LoVo (cell line): ENCODE measurements at regions not wholly inside any gene's neighbourhood (a gene's known extent, or its start where the extent isn't known, plus 50 kb on each side); places are given as distances from the start of the nearest gene placed in this dataset.
A peak's percentile ranks its signal among the peaks of the same experiment; 100 is the strongest.
"Not testable (repeated sequence)": the region's sequence is repeated elsewhere in the genome, so short reads cannot be mapped to it uniquely, and the experiment has no call there.

Source experiments
- DNase-seq: peaks from one replicate; pipeline ENCODE4 v3.0.0-alpha.2; 2016; ENCODE audit warnings: low spot score

- no peak for DNase-seq
Observed at GRCh38 chr2:175829741-175830140, 172.3 kb downstream of the LNPK start.

GRCh38 chr2:175827856-175828255 is 174.2 kb downstream of the LNPK start:
- no peak for DNase-seq

- no peak for DNase-seq
Observed at GRCh38 chr2:175824243-175824642, 177.8 kb downstream of the LNPK start.

- no peak for DNase-seq
Observed at GRCh38 chr2:175823707-175824073, 178.4 kb downstream of the LNPK start.

GRCh38 chr2:175823002-175823706 is 178.9 kb downstream of the LNPK start:
- DNase-seq = no peak

GRCh38 chr2:175817221-175817620 is 184.8 kb downstream of the LNPK start:
- DNase-seq = no peak

- no peak for DNase-seq
Observed at GRCh38 chr2:175815537-175815936, 186.5 kb downstream of the LNPK start.

GRCh38 chr2:175811971-175812370 is 190.1 kb downstream of the LNPK start:
- no peak for DNase-seq

GRCh38 chr2:175808858-175809257 is 193.2 kb downstream of the LNPK start:
- no peak for DNase-seq

- no peak for DNase-seq
Observed at GRCh38 chr2:175808078-175808477, 194.0 kb downstream of the LNPK start.

GRCh38 chr2:175807031-175807873 is 194.8 kb downstream of the LNPK start:
- no peak for DNase-seq

- DNase-seq = no peak
Observed at GRCh38 chr2:175806570-175806969, 195.5 kb downstream of the LNPK start.

- DNase-seq = no peak
Observed at GRCh38 chr2:175806125-175806490, 196.0 kb downstream of the LNPK start.

GRCh38 chr2:175805442-175806124 is 196.5 kb downstream of the LNPK start:
- peak; percentile 34 for DNase-seq

- DNase-seq = no peak
Observed at GRCh38 chr2:175804122-175804521, 197.9 kb downstream of the LNPK start.

GRCh38 chr2:175796422-175796821 is 205.6 kb downstream of the LNPK start:
- DNase-seq = not testable (repeated sequence)

- no peak for DNase-seq
Observed at GRCh38 chr2:175793648-175794047, 208.4 kb downstream of the LNPK start.

- no peak for DNase-seq
Observed at GRCh38 chr2:175792881-175793280, 209.2 kb downstream of the LNPK start.

- DNase-seq = no peak
Observed at GRCh38 chr2:175792199-175792598, 209.9 kb downstream of the LNPK start.

- DNase-seq = no peak
Observed at GRCh38 chr2:175786471-175787124, 215.5 kb downstream of the LNPK start.

GRCh38 chr2:175777337-175777736 is 224.7 kb downstream of the LNPK start:
- not testable (repeated sequence) for DNase-seq

GRCh38 chr2:175769200-175769599 is 232.9 kb downstream of the LNPK start:
- DNase-seq = no peak
